ENCODE measurements at regions not wholly inside any gene's neighbourhood (a gene's known extent, or its start where the extent isn't known, plus 50 kb on each side); places are given as distances from the start of the nearest gene placed in this dataset.

- BruUV-seq (replicated peaks) = no TSS peak
- H3K4me3 ChIP-seq (replicated peaks in 1 of 3; ENCODE audit: insufficient read depth in 1 of 3, low read depth in 1 of 3, low read length in 3 of 3) = no peak overlapping the region
- no peak overlapping the region for H3K9ac ChIP-seq (replicated peaks; ENCODE audit: extremely low read depth, insufficient read depth, low read length)
- H3K79me2 ChIP-seq (ENCODE audit: control insufficient read depth, insufficient read depth, low read length) = no peaks in the 10 kb centered on the region
- no peaks in the 10 kb centered on the region for H3K27me3 ChIP-seq (ENCODE audit: control insufficient read depth in 2 of 2, insufficient read depth in 2 of 2, low read length in 2 of 2)
- no peak overlapping the region for H2AFZ ChIP-seq (ENCODE audit: low read depth, low read length)
- H3K4me1 ChIP-seq (ENCODE audit: control insufficient read depth, extremely low read depth, insufficient read depth, low read length) = no peaks in the 10 kb centered on the region
- CTCF ChIA-PET = no interaction called here
- no peak overlapping the region for H3K27ac ChIP-seq (ENCODE audit: insufficient read depth, low read depth, low read length)
- dilution Hi-C loops (cut with MboI; ENCODE audit: extremely low pct_ligation_motif_present, low sequenced_read_pairs) = no loop called here
- H3K4me2 ChIP-seq (ENCODE audit: insufficient read depth, low read length) = no peak overlapping the region
- H3K9me3 ChIP-seq (replicated peaks; ENCODE audit: control insufficient read depth, insufficient read depth, low read length) = no peaks in the 10 kb centered on the region
- no peak for TF ChIP-seq JUN (IDR thresholded peaks at IDR 0.05; ENCODE audit: borderline replicate concordance, insufficient read depth, insufficient read length, low read depth)
- TF ChIP-seq FOS (IDR thresholded peaks at IDR 0.05; ENCODE audit: borderline replicate concordance, insufficient read depth, low read length) = no peak
- no peak for TF ChIP-seq POLR2AphosphoS5 (IDR thresholded peaks at IDR 0.05; ENCODE audit: insufficient read depth, low read depth, low read length)
- TF ChIP-seq MAX (IDR thresholded peaks at IDR 0.05; ENCODE audit: insufficient read depth, insufficient read length) = no peak
- no peak for TF ChIP-seq POLR2A (IDR thresholded peaks at IDR 0.05; ENCODE audit: low read depth, low read length)
- TF ChIP-seq MYC (IDR thresholded peaks at IDR 0.05; ENCODE audit: low read depth, low read length) = no peak
- TF ChIP-seq EZH2 (IDR thresholded peaks at IDR 0.05; ENCODE audit: borderline replicate concordance, low read depth, low read length, severe bottlenecking) = no peak
- no peak for TF ChIP-seq GATA2 (IDR thresholded peaks at IDR 0.05; ENCODE audit: insufficient read depth, insufficient read length, low read depth, low read length)
- no peak for TF ChIP-seq CTCF (IDR thresholded peaks at IDR 0.05; ENCODE audit: extremely low read depth in 1 of 2, insufficient read depth in 1 of 2, low read depth in 1 of 2, low read length in 2 of 2)
- H3K36me3 ChIP-seq (ENCODE audit: control insufficient read depth in 2 of 2, extremely low read depth in 1 of 2, insufficient read depth in 2 of 2, low read length in 2 of 2) = no peaks in the 10 kb centered on the region
- intact Hi-C loops (cut with micrococcal nuclease) = no loop called here
- no peak for DNase-seq (ENCODE audit: low read depth, low spot score)
- POLR2A ChIA-PET = no interaction called here
- H4K20me1 ChIP-seq (replicated peaks; ENCODE audit: control insufficient read depth, extremely low read depth, insufficient read depth, low read length) = no peaks in the 10 kb centered on the region
- no peak for FAIRE-seq
- H3K9me1 ChIP-seq (replicated peaks; ENCODE audit: control insufficient read depth, extremely low read depth, insufficient read depth, low read length) = no peaks in the 10 kb centered on the region
Observed at GRCh38 chr2:128615571-128615970, 296.9 kb upstream of the HS6ST1 start.
